DOHH2 (cell line): ENCODE measurements at regions not wholly inside any gene's neighbourhood (a gene's known extent, or its start where the extent isn't known, plus 50 kb on each side); places are given as distances from the start of the nearest gene placed in this dataset.

Experiments used
- EZH2phosphoT487 ChIP-seq: fragments of 200-600 bp; sonication (generic); IDR thresholded peaks from 2 replicates; pipeline ENCODE4 v1.6.1; 2017; ENCODE audit warnings: borderline replicate concordance, mild to moderate bottlenecking, antibody characterized with exemption, low read length, moderate library complexity, mixed read lengths
- TF ChIP-seq, protein P1 (sequence below): fragments of 200-600 bp; sonication (generic); IDR thresholded peaks from one replicate; pipeline ENCODE4 v1.5.1; 2014; ENCODE audit warnings: antibody characterized with exemption, mild to moderate bottlenecking, low read depth, low read length; ENCODE audit not compliant: poor library complexity, severe bottlenecking

DNA sequence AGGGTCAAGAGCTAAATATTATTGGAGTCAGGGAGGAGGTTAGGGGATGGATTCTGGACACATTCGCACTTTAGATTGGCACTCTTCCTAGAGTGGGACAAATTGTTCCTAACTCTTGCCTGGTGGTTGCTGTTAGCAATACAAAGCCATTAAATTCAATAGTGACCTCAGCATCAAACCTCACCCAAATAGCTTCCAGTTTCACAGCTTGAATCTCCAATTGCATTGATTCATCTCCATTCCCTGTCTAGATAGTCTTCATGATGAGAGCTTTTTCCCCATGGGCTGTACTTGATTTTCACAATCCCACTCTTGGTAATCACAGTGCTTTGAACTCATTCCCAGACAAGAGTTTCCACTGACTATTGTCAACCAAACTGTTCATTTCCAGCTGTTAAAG, 585.9 kb upstream of the SYT4 start:
- TF ChIP-seq, protein P1, sequence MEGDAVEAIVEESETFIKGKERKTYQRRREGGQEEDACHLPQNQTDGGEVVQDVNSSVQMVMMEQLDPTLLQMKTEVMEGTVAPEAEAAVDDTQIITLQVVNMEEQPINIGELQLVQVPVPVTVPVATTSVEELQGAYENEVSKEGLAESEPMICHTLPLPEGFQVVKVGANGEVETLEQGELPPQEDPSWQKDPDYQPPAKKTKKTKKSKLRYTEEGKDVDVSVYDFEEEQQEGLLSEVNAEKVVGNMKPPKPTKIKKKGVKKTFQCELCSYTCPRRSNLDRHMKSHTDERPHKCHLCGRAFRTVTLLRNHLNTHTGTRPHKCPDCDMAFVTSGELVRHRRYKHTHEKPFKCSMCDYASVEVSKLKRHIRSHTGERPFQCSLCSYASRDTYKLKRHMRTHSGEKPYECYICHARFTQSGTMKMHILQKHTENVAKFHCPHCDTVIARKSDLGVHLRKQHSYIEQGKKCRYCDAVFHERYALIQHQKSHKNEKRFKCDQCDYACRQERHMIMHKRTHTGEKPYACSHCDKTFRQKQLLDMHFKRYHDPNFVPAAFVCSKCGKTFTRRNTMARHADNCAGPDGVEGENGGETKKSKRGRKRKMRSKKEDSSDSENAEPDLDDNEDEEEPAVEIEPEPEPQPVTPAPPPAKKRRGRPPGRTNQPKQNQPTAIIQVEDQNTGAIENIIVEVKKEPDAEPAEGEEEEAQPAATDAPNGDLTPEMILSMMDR = no peak
- no peak for TF ChIP-seq EZH2phosphoT487
